Urinary bladder (tissue), 3 donors: ENCODE measurements at regions not wholly inside any gene's neighbourhood (a gene's known extent, or its start where the extent isn't known, plus 50 kb on each side); places are given as distances from the start of the nearest gene placed in this dataset.

ENCODE experiments used
- DNase-seq: peaks from one replicate; pipeline ENCODE4 v3.0.0-alpha.2; 2015; ENCODE audit errors: extremely low spot score
- H3K27ac ChIP-seq: one replicate; pipeline ENCODE4 v1.5.1; 2013; ENCODE audit warnings: low read depth, mild to moderate bottlenecking, moderate library complexity
- H3K36me3 ChIP-seq: one replicate; pipeline ENCODE4 v1.6.1; 2013; ENCODE audit warnings: mild to moderate bottlenecking, moderate library complexity; ENCODE audit not compliant: insufficient read depth
- H3K4me1 ChIP-seq: one replicate; pipeline ENCODE4 v1.6.1; 2013; ENCODE audit warnings: mild to moderate bottlenecking, moderate library complexity; ENCODE audit not compliant: insufficient read depth
- H3K4me3 ChIP-seq: one replicate; pipeline ENCODE4 v1.5.1; 2013; ENCODE audit warnings: low read depth, low read length
- WGBS: extraction: QIAGEN DNeasy Blood & Tissue Kit; methylation state at CpG from one replicate; pipeline ENCODE4 v1.1.7; 2013; 5-methylcytosine and 5-hydroxymethylcytosine counted together
- donor health status: healthy with polysubstance abuse.
- donor health status: healthy.

- no peaks in the 10 kb centered on the region for H3K36me3 ChIP-seq
- no peaks in the 10 kb centered on the region for H3K4me1 ChIP-seq
- 13% methylated on average over 1 of the region's 1 CpG for WGBS
- H3K4me3 ChIP-seq, result no peak overlapping the region
- no peak overlapping the region for H3K27ac ChIP-seq
- DNase-seq, result no peak
Observed at GRCh38 chr1:244280859-244281258, 170.8 kb downstream of the ADSS2 start.

GRCh38 chr1:244283772-244284171, 167.9 kb downstream of the ADSS2 start:
- WGBS, result 89% methylated on average over 4 of the region's 4 CpGs
- no peak for DNase-seq
- no peak overlapping the region for H3K4me3 ChIP-seq
- H3K4me1 ChIP-seq, result no peaks in the 10 kb centered on the region
- H3K36me3 ChIP-seq, result no peaks in the 10 kb centered on the region
- H3K27ac ChIP-seq, result no peak overlapping the region

DNA sequence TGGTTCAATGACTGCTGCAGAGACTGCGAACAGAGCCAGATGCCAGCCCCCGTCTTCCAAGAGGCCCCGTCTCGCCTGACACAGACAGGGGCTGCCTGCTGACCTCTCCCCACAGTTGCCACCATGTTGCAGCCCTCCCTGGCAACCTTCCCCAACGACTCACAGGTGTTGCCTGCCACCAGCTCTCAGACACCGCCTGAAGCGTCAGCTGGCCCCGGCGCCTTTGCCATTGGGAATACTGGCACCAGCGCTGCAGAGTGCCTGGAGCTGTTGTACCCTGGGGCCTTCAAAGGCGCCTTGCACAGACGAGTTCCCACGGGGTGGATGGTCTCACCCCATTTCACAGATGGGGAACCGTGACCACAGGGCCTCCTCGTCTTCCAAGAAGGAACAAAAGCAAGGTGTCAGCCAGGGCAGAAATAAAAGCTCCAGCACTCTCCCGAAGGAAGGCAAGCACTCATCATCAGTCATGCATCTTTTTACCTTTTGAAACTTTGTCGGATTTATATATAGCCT, 167.0 kb downstream of the ADSS2 start:
- 88% methylated on average over 17 of the region's 17 CpGs for WGBS
- Histone ChIP-seq H3K36me3 (no peaks in the 10 kb centered on the region), H3K4me1 (no peaks in the 10 kb centered on the region), H3K27ac (no peak overlapping the region), H3K4me3 (no peak overlapping the region)
- DNase-seq, result no peak

- no peak overlapping the region for H3K27ac ChIP-seq
- no peak overlapping the region for H3K4me3 ChIP-seq
- H3K36me3 ChIP-seq, result no peaks in the 10 kb centered on the region
- 67% methylated on average over 5 of the region's 5 CpGs for WGBS
- no peaks in the 10 kb centered on the region for H3K4me1 ChIP-seq
- DNase-seq, result no peak
Observed at GRCh38 chr1:244286341-244286740, 165.4 kb downstream of the ADSS2 start.

DNA sequence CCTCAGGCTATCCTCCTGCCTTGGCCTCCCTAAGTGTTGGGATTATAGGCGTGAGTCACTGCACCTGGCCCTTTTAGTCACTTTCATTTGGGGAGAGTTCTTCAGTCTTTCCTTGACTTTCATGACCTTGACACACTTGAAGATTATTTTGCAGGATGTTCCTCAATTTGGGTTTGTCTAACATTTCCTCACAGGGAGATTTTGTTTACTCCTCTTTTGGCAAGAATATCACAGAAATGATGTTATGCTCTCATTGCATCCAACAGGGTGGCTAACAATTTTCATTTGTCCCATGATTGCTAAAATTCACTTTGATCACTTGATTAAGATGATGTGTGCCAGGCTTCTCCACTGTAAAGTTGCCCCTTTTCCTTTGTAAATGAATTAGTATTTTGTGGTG, 164.0 kb downstream of the ADSS2 start:
- no peaks in the 10 kb centered on the region for H3K36me3 ChIP-seq
- H3K4me3 ChIP-seq, result no peak overlapping the region
- WGBS, result 81% methylated on average over 1 of the region's 1 CpG
- H3K4me1 ChIP-seq, result no peaks in the 10 kb centered on the region
- H3K27ac ChIP-seq, result no peak overlapping the region
- no peak for DNase-seq

DNA sequence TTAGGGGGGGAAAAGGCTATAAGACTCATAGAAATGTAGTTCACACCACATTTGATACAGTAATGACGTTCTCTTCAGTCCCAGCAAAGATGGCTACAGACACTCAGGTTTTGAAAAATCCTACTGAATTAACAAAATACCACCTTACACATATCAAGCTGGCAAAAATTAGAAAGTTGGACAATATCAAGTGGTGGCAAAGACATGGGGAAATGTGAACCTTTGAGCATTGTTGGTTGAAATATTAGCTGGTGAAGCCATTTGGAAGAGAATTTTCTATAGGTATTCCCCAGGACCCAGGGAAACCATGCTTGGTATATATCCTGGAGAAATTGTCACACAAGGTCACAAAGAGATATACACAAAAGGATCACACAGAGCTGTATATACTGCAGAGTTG, 163.0 kb downstream of the ADSS2 start:
- H3K4me1 ChIP-seq, result no peaks in the 10 kb centered on the region
- DNase-seq, result no peak
- WGBS, result 92% methylated on average over 1 of the region's 1 CpG
- H3K36me3 ChIP-seq, result no peaks in the 10 kb centered on the region
- H3K27ac ChIP-seq, result no peak overlapping the region
- H3K4me3 ChIP-seq, result no peak overlapping the region

DNA sequence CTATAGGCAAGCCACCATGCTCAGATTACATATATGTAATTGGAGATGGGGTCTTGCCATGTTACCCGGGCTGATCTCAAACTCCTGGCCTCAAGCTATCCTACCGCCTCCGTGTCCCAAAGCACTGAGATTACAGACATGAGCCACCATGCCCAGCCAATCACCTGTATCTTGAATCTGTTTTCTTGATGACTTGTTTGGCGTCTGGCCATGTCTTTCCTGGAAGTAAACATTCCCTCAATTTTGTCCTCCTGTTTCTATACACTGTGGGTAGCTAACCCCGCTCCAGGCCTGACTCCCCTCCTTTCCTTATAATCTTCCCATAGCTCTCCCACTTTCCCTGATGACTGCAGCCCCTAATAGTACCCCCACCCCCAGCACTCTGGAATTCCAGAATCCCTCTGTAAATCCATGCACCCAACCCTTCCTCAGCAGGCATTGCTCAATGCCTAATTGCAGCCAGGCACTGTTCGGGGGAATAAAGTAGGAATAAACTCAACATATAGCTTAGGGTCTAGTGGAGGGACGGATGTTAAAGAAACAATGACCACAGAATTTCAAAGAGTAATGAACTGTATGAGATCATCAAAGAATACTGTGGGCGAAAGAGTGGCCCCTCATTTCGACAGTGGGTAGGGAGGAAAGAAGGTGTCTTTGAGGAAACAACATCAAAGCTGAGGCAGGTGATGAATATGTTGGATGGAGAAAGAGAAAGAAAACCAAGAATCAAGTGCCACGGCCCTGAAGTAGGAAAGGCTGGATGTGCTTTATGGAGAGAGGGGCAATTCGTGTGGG, 161.5 kb downstream of the ADSS2 start:
- Histone ChIP-seq H3K4me1 (no peaks in the 10 kb centered on the region), H3K27ac (no peak overlapping the region), H3K36me3 (no peaks in the 10 kb centered on the region), H3K4me3 (no peak overlapping the region)
- no peak for DNase-seq
- 85% methylated on average over 11 of the region's 11 CpGs for WGBS

GRCh38 chr1:244291236-244292201, 160.2 kb downstream of the ADSS2 start:
- DNase-seq, result no peak
- no peak overlapping the region for H3K4me3 ChIP-seq
- no peak overlapping the region for H3K27ac ChIP-seq
- H3K36me3 ChIP-seq, result no peaks in the 10 kb centered on the region
- 89% methylated on average over 16 of the region's 16 CpGs for WGBS
- no peaks in the 10 kb centered on the region for H3K4me1 ChIP-seq

DNA sequence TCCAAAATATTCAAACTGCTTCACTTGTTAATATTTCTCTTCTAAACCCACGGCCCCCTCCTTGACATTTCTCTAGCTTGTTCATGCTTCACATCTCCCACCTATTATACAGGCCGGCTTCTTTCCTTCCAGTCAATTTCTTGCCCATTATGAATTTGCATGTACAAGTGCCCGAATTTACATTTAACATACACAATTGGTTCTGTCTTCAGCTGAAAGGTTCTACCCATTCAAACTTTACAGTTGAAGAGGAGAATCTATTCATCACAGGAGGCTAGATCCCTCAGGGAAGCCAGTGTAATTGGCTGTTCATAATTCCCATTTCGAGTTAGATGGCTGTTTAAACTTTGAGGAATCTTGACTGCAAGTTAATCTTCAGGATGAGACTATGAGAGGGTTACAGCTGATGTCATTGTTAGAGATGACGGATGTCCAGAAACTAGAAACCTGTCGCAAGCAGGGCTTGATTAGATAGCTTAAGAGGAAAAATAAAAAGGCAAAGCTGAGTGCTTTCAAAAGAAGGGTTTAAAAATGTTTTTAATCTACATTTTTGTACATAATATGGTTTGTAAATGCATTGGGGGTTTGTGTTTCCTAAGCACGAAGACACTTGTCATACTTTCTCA, 157.0 kb downstream of the ADSS2 start:
- 85% methylated on average over 7 of the region's 7 CpGs for WGBS
- no peak for DNase-seq
- H3K27ac ChIP-seq, result no peak overlapping the region

GRCh38 chr1:244296003-244296402, 155.7 kb downstream of the ADSS2 start:
- no peak for DNase-seq
- WGBS, result 71% methylated on average over 7 of the region's 8 CpGs
- Histone ChIP-seq H3K4me1 (no peaks in the 10 kb centered on the region), H3K27ac (no peak overlapping the region), H3K36me3 (no peaks in the 10 kb centered on the region), H3K4me3 (no peak overlapping the region)

More for the DNA sequence above, 157.0 kb downstream of the ADSS2 start:
- Histone ChIP-seq H3K4me3 (no peak overlapping the region), H3K4me1 (no peaks in the 10 kb centered on the region), H3K36me3 (no peaks in the 10 kb centered on the region)

DNA sequence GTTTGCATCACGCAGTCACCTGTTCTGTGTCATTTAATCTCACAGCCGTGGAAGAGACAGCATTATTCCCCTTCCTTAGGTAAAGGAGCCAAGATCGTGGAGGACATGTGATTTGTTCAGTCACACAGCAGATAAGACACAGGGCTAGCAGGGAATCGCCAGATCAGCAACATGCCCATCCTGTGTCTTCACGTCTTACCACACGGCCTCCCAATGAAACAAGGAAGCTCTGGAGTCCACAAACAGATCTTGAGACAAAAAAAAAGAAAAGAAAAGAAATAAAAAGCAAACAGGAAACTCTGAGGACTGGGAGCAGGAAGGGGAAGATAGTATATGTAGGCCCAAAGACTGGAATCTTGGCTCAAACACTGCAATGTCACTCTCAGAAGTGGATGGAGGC, 155.3 kb downstream of the ADSS2 start:
- no peak overlapping the region for H3K27ac ChIP-seq
- H3K4me3 ChIP-seq, result no peak overlapping the region
- H3K4me1 ChIP-seq, result no peaks in the 10 kb centered on the region
- WGBS, result 40% methylated on average over 6 of the region's 6 CpGs
- H3K36me3 ChIP-seq, result no peaks in the 10 kb centered on the region
- DNase-seq, result no peak

GRCh38 chr1:244297087-244297486, 154.6 kb downstream of the ADSS2 start:
- no peak for DNase-seq
- Histone ChIP-seq H3K36me3 (no peaks in the 10 kb centered on the region), H3K4me3 (no peak overlapping the region), H3K27ac (no peak overlapping the region), H3K4me1 (no peaks in the 10 kb centered on the region)
- WGBS, result 78% methylated on average over 3 of the region's 3 CpGs

GRCh38 chr1:244297616-244298015, 154.1 kb downstream of the ADSS2 start:
- 90% methylated on average over 7 of the region's 7 CpGs for WGBS
- no peak for DNase-seq
- H3K36me3 ChIP-seq, result no peaks in the 10 kb centered on the region
- H3K27ac ChIP-seq, result no peak overlapping the region
- no peaks in the 10 kb centered on the region for H3K4me1 ChIP-seq
- H3K4me3 ChIP-seq, result no peak overlapping the region
